ENCODE measurements at regions not wholly inside any gene's neighbourhood (a gene's known extent, or its start where the extent isn't known, plus 50 kb on each side); places are given as distances from the start of the nearest gene placed in this dataset.

DNA sequence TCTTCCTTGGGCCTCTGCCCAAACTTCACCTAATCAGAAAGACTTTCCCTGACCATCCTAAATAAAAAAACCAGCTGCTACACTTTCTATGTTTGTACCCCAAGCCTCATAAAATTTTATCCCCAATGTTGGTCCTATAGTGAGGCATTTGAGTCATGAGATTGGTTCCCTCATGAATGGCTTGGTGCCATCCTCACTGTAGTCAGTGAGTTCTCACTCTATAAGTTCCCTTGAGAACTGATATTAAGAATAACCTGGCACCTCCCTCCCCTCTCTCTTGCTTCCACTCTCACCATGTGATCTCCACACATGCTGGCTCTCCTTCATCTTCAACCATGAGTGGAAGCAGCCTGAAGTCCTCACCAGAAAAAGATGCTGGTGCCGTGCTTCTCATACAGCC lies 316.9 kb upstream of the PRDM1 start:
- no peak for TF ChIP-seq POLR2A (IDR thresholded peaks at IDR 0.05; ENCODE audit: low read depth, low read length)
- TF ChIP-seq POU2F2 (IDR thresholded peaks at IDR 0.05; ENCODE audit: low read depth, low read length): no peak
- no peak for TF ChIP-seq PAX5 (IDR thresholded peaks at IDR 0.05; ENCODE audit: insufficient read depth, low read length, severe bottlenecking)
- TF ChIP-seq SPI1 (IDR thresholded peaks at IDR 0.05; ENCODE audit: low read depth, low read length): no peak
- no peak for TF ChIP-seq TAF1 (IDR thresholded peaks at IDR 0.05; ENCODE audit: low read depth, low read length)
- TF ChIP-seq POLR2AphosphoS5 (IDR thresholded peaks at IDR 0.05; ENCODE audit: low read depth, low read length): no peak
- FAIRE-seq (no peak), DNase-seq (ENCODE audit: insufficient read length, low spot score) (no peak)

DNA sequence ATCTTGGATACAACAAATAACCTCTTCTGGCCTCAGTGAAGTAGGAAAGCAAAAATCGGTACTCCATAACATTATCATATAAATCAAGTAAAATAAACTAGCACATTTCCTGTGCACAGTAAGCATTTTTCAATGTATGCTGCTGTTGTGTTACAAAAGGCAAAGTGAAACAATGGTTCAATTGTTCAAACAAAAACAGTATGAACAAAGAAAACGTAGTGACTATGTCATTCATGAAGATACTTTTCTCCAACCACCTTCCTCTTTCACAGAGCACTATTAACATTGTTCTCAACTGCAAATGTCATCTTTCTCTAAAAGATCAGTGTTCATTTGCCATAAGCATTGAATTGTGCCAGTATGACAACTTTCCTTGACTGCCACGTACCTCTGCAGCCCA lies 318.6 kb upstream of the PRDM1 start:
- FAIRE-seq (no peak), DNase-seq (ENCODE audit: insufficient read length, low spot score) (no peak)
- no peak for TF ChIP-seq POLR2A (IDR thresholded peaks at IDR 0.05; ENCODE audit: low read depth, low read length)
- no peak for TF ChIP-seq SPI1 (IDR thresholded peaks at IDR 0.05; ENCODE audit: low read depth, low read length)
- no peak for TF ChIP-seq POU2F2 (IDR thresholded peaks at IDR 0.05; ENCODE audit: low read depth, low read length)
- TF ChIP-seq PAX5 (IDR thresholded peaks at IDR 0.05; ENCODE audit: insufficient read depth, low read length, severe bottlenecking): no peak
- no peak for TF ChIP-seq TAF1 (IDR thresholded peaks at IDR 0.05; ENCODE audit: low read depth, low read length)
- TF ChIP-seq POLR2AphosphoS5 (IDR thresholded peaks at IDR 0.05; ENCODE audit: low read depth, low read length): no peak

DNA sequence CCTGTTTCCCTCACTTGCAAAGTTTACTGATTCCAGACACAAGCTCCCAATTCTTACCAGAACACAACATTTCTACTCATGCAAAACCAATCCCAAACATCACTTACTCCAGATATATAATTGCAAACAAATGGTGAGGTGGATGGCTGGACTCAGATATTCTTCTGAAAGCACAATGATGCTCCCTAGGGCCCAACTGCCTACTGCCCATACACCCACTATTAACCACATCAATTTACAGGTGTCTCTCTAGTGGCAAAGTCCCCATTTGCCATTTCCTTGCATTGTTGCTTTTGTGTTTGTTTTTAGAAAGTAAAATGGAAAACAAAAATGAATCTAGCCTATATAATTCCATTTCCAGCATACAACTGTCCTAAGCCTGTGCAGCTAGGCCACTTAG lies 320.9 kb upstream of the PRDM1 start:
- DNase-seq (ENCODE audit: insufficient read length, low spot score) (no peak), FAIRE-seq (no peak)
- TF ChIP-seq PAX5 (IDR thresholded peaks at IDR 0.05; ENCODE audit: insufficient read depth, low read length, severe bottlenecking) (no peak), POLR2A (IDR thresholded peaks at IDR 0.05; ENCODE audit: low read depth, low read length) (no peak), POLR2AphosphoS5 (IDR thresholded peaks at IDR 0.05; ENCODE audit: low read depth, low read length) (no peak), TAF1 (IDR thresholded peaks at IDR 0.05; ENCODE audit: low read depth, low read length) (no peak), SPI1 (IDR thresholded peaks at IDR 0.05; ENCODE audit: low read depth, low read length) (no peak), POU2F2 (IDR thresholded peaks at IDR 0.05; ENCODE audit: low read depth, low read length) (no peak)

DNA sequence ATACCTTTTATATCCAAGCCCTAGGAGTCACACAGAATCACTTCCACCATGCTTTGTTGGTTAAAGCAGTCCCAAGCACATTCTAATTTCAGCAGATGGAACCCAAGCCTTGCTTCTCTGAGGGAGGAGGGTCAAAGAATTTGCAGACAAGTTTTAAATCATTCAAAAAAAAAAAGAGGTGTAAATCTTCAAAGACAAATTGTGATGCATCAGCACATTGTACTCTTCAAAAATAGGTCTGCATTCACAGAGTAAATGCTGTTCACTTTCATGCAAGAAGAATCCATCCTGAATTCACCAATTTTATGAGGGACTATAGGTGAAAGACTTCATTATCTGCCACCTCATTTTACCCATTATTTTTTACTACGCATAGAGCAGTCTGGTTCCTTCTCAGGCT lies 321.8 kb upstream of the PRDM1 start:
- TF ChIP-seq TAF1 (IDR thresholded peaks at IDR 0.05; ENCODE audit: low read depth, low read length): no peak
- no peak for TF ChIP-seq SPI1 (IDR thresholded peaks at IDR 0.05; ENCODE audit: low read depth, low read length)
- no peak for TF ChIP-seq PAX5 (IDR thresholded peaks at IDR 0.05; ENCODE audit: insufficient read depth, low read length, severe bottlenecking)
- TF ChIP-seq POU2F2 (IDR thresholded peaks at IDR 0.05; ENCODE audit: low read depth, low read length): no peak
- TF ChIP-seq POLR2AphosphoS5 (IDR thresholded peaks at IDR 0.05; ENCODE audit: low read depth, low read length): no peak
- FAIRE-seq: no peak
- DNase-seq (ENCODE audit: insufficient read length, low spot score): no peak

DNA sequence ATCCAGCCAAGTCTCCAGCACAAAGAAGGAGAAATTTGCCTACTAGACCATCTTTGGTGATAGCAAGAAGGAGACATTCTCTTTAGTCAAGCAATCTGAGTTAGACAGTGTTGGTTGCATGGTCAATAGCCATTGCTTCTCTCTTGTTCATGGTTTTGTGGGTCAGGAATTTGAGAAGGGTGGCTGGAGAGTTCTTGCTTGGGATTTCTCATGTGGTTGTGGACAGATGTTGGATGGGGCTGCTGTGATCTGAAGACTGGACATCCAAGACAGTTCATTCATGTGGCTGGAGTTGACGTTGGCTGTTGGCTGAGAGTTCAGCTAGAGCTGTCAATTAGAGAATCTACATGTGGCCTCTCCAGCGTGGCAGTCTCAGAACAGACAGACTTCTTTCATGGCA lies 322.3 kb upstream of the PRDM1 start:
- no peak for FAIRE-seq
- no peak for DNase-seq (ENCODE audit: insufficient read length, low spot score)
- TF ChIP-seq POLR2A (IDR thresholded peaks at IDR 0.05; ENCODE audit: low read depth, low read length) (no peak), PAX5 (IDR thresholded peaks at IDR 0.05; ENCODE audit: insufficient read depth, low read length, severe bottlenecking) (no peak), POLR2AphosphoS5 (IDR thresholded peaks at IDR 0.05; ENCODE audit: low read depth, low read length) (no peak), POU2F2 (IDR thresholded peaks at IDR 0.05; ENCODE audit: low read depth, low read length) (no peak), SPI1 (IDR thresholded peaks at IDR 0.05; ENCODE audit: low read depth, low read length) (no peak), TAF1 (IDR thresholded peaks at IDR 0.05; ENCODE audit: low read depth, low read length) (no peak)

DNA sequence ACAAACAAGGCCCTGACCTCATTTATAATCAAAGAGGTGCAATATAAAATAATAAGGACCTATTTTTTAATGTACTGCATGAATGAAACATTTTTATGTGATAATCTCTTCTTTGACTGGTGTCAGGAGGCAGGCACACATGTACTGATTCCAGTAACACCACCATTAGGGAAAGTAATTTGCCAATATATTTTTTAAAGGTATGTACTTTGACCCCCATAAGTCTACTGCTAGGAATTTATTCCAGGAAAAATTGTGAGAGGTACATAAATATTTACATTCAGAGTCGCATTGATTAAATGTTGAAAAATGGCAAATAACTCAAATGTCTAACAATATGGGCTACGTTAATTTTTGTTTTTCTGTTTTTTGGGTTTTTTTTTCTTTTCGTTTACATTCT lies 325.4 kb upstream of the PRDM1 start:
- no peak for FAIRE-seq
- no peak for DNase-seq (ENCODE audit: insufficient read length, low spot score)
- TF ChIP-seq TAF1 (IDR thresholded peaks at IDR 0.05; ENCODE audit: low read depth, low read length): no peak
- no peak for TF ChIP-seq POLR2A (IDR thresholded peaks at IDR 0.05; ENCODE audit: low read depth, low read length)
- TF ChIP-seq POLR2AphosphoS5 (IDR thresholded peaks at IDR 0.05; ENCODE audit: low read depth, low read length): no peak
- TF ChIP-seq SPI1 (IDR thresholded peaks at IDR 0.05; ENCODE audit: low read depth, low read length): no peak
- no peak for TF ChIP-seq PAX5 (IDR thresholded peaks at IDR 0.05; ENCODE audit: insufficient read depth, low read length, severe bottlenecking)
- no peak for TF ChIP-seq POU2F2 (IDR thresholded peaks at IDR 0.05; ENCODE audit: low read depth, low read length)

DNA sequence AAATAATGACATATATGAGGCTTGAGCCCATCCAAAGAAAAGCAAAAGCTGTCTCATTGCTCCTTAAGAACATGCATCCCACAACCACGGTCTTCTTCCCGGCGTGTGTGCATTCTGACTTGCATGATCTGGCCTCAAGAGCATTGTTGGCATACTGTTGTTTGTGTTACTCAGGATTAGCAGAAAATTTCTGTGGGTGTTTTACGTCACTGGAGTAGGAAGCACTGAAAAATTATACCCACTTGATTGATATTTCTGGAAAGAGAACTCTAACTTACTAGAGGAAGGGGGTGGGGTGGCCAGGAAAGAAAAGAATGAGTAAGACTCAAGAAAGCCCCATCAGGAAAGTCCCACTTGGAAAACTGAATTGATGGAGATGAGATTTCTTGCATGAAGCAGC lies 326.2 kb upstream of the PRDM1 start:
- no peak for TF ChIP-seq POU2F2 (IDR thresholded peaks at IDR 0.05; ENCODE audit: low read depth, low read length)
- TF ChIP-seq TAF1 (IDR thresholded peaks at IDR 0.05; ENCODE audit: low read depth, low read length): no peak
- no peak for TF ChIP-seq SPI1 (IDR thresholded peaks at IDR 0.05; ENCODE audit: low read depth, low read length)
- no peak for TF ChIP-seq PAX5 (IDR thresholded peaks at IDR 0.05; ENCODE audit: insufficient read depth, low read length, severe bottlenecking)
- TF ChIP-seq POLR2AphosphoS5 (IDR thresholded peaks at IDR 0.05; ENCODE audit: low read depth, low read length): no peak
- no peak for TF ChIP-seq POLR2A (IDR thresholded peaks at IDR 0.05; ENCODE audit: low read depth, low read length)
- FAIRE-seq (no peak), DNase-seq (ENCODE audit: insufficient read length, low spot score) (no peak)

DNA sequence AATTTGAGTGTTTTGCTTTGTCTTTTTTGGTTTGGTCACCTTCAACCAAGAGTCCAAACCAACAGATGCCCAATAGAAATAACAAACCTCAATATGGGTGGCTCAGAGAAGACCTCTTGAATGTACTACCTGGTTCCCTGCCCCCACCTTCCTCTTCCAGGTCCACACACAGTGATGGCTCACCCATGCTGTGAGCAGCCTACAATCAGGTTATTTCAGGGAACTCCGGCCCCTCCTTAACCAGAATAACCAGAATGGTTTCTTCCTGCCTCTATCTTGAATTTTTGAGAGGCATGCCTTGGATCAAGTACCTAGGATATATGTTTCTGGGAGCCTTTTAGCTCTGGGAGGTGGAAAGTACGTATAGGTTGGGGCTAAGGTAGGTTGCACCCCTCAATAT lies 327.1 kb upstream of the PRDM1 start:
- no peak for DNase-seq (ENCODE audit: insufficient read length, low spot score)
- TF ChIP-seq POLR2AphosphoS5 (IDR thresholded peaks at IDR 0.05; ENCODE audit: low read depth, low read length) (no peak), PAX5 (IDR thresholded peaks at IDR 0.05; ENCODE audit: insufficient read depth, low read length, severe bottlenecking) (no peak), SPI1 (IDR thresholded peaks at IDR 0.05; ENCODE audit: low read depth, low read length) (no peak), POU2F2 (IDR thresholded peaks at IDR 0.05; ENCODE audit: low read depth, low read length) (no peak), TAF1 (IDR thresholded peaks at IDR 0.05; ENCODE audit: low read depth, low read length) (no peak), POLR2A (IDR thresholded peaks at IDR 0.05; ENCODE audit: low read depth, low read length) (no peak)
- no peak for FAIRE-seq

DNA sequence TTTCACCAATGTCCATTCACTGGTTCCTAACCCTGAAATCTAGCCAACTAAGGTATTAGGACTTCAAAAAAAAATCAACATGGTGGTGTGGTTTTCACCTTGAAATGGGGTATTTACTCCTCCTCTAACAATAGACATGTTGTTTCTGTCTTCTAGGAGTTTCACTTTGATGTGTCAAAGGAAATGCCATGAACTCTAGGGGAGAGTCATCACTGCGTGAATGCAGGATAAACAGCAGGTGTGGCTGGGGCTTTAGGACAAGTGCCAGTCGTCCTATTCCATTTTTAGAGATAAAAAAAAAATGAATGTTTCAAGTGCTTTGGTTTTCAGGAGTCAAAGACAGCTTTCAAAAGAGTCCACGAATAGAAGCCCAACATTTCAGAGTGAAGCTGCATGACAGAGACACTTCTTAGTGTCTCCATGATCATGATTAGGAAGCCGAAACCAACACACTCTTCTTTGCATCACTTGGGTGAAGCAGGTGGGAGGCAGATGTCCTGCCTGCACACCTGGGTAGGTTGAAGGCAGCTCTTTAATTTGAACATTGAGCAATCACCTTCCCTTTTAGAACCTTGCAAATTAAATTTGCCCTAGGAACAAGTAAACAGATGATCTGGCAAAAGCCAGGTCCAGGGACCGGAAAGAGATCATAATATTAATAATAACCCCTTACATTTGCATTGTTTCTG lies 328.5 kb upstream of the PRDM1 start:
- DNase-seq (ENCODE audit: insufficient read length, low spot score) (no peak), FAIRE-seq (no peak)
- no peak for TF ChIP-seq POLR2AphosphoS5 (IDR thresholded peaks at IDR 0.05; ENCODE audit: low read depth, low read length)
- no peak for TF ChIP-seq PAX5 (IDR thresholded peaks at IDR 0.05; ENCODE audit: insufficient read depth, low read length, severe bottlenecking)
- no peak for TF ChIP-seq POU2F2 (IDR thresholded peaks at IDR 0.05; ENCODE audit: low read depth, low read length)
- no peak for TF ChIP-seq TAF1 (IDR thresholded peaks at IDR 0.05; ENCODE audit: low read depth, low read length)
- no peak for TF ChIP-seq SPI1 (IDR thresholded peaks at IDR 0.05; ENCODE audit: low read depth, low read length)
- TF ChIP-seq POLR2A (IDR thresholded peaks at IDR 0.05; ENCODE audit: low read depth, low read length): no peak

DNA sequence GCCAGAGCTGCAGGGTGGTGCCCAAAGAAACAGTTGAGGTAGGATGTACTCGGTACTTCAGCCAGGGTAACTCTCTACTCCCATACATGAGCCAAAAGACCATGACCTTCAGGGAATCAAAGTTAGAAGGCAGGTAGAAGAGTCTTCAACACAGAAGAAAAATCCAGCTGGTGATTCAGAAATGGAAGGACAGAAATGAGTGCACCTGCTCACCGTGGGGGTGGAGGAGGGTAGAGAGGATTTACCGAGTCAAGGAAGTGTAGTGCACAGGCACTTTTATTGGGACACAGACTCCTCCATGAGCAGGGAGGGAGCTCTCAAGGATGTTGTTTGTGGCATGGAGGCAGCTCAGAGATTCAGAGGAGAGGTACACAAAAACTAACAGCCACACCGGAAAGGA lies 330.3 kb upstream of the PRDM1 start:
- DNase-seq (ENCODE audit: insufficient read length, low spot score): no peak
- FAIRE-seq: no peak
- TF ChIP-seq POLR2A (IDR thresholded peaks at IDR 0.05; ENCODE audit: low read depth, low read length) (no peak), POLR2AphosphoS5 (IDR thresholded peaks at IDR 0.05; ENCODE audit: low read depth, low read length) (no peak), POU2F2 (IDR thresholded peaks at IDR 0.05; ENCODE audit: low read depth, low read length) (no peak), SPI1 (IDR thresholded peaks at IDR 0.05; ENCODE audit: low read depth, low read length) (no peak)

Data from GM12891 (cell line).